BE2C (cell line): ENCODE measurements at regions not wholly inside any gene's neighbourhood (a gene's known extent, or its start where the extent isn't known, plus 50 kb on each side); places are given as distances from the start of the nearest gene placed in this dataset.

Source experiments
- DNase-seq: peaks from one replicate; pipeline ENCODE4 v3.0.0-alpha.2; 2020
- H3K27me3 ChIP-seq: fragments of 250-450 bp; sonication (Bioruptor Pico); 2 replicates; pipeline ENCODE4 v1.5.1; 2020; ENCODE audit warnings: mild to moderate bottlenecking
- H3K36me3 ChIP-seq: fragments of 250-450 bp; sonication (Bioruptor Pico); 2 replicates; pipeline ENCODE4 v1.5.1; 2020; ENCODE audit warnings: mild to moderate bottlenecking
- H3K4me1 ChIP-seq: fragments of 250-450 bp; sonication (Bioruptor Pico); 2 replicates; pipeline ENCODE4 v1.5.1; 2020
- H3K4me3 ChIP-seq: 2 replicates; pipeline ENCODE4 v1.5.1; 2011; ENCODE audit warnings: low read depth, low read length
- H3K9me3 ChIP-seq: fragments of 250-450 bp; sonication (Bioruptor Pico); 2 replicates; pipeline ENCODE4 v1.5.1; 2020
- TF ChIP-seq, protein P1 (sequence below): IDR thresholded peaks from 2 replicates; pipeline ENCODE4 v1.5.1; 2012; ENCODE audit warnings: mild to moderate bottlenecking, low read depth, low read length

DNA sequence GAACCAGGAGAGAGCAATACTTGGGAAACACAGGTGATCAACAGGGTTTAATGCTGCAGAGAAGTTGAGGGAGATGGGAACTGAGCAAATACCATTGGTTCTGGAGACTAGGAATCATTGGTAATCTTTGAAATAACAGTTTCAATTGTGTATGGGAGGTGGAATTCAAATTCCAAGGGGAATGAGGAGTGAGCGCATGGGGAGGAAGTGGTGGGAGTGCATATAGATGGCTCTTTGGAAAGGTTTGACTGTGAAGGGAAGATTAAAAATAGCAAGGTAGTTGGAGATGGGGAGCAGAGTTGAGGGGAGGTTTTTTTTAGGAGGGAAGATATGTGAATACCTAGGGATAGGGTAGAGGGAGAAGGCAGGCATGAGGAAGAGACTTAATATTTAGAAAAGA lies 51.1 kb upstream of the ROPN1 start:
- TF ChIP-seq, protein P1, sequence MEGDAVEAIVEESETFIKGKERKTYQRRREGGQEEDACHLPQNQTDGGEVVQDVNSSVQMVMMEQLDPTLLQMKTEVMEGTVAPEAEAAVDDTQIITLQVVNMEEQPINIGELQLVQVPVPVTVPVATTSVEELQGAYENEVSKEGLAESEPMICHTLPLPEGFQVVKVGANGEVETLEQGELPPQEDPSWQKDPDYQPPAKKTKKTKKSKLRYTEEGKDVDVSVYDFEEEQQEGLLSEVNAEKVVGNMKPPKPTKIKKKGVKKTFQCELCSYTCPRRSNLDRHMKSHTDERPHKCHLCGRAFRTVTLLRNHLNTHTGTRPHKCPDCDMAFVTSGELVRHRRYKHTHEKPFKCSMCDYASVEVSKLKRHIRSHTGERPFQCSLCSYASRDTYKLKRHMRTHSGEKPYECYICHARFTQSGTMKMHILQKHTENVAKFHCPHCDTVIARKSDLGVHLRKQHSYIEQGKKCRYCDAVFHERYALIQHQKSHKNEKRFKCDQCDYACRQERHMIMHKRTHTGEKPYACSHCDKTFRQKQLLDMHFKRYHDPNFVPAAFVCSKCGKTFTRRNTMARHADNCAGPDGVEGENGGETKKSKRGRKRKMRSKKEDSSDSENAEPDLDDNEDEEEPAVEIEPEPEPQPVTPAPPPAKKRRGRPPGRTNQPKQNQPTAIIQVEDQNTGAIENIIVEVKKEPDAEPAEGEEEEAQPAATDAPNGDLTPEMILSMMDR = no peak
- no peaks in the 10 kb centered on the region for H3K27me3 ChIP-seq
- H3K4me1 ChIP-seq = peaks cover 29% of the 10 kb centered on the region
- DNase-seq = no peak
- H3K9me3 ChIP-seq = no peaks in the 10 kb centered on the region
- no peaks in the 10 kb centered on the region for H3K36me3 ChIP-seq
- no peak overlapping the region for H3K4me3 ChIP-seq

DNA sequence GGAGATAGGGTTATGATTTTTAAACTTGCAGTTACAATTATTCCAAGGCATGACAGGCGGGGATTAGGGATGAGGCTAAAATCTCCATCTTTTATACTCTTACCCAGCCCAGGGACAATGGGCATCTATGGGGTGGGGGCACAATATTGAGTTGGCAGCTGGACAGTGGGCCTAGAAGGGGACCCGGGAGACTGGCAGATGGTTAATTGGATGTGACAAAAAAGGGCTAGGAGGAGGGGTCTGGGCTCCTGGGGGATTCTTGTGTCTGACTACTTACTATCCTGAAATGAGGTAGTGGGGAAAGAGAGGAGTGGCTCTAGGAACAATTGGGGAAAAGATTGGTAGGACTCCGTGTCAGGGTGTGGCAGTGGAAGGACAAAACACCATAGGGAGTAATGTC lies 53.0 kb upstream of the ROPN1 start:
- H3K4me3 ChIP-seq = no peak overlapping the region
- H3K27me3 ChIP-seq = no peaks in the 10 kb centered on the region
- H3K36me3 ChIP-seq = no peaks in the 10 kb centered on the region
- no peaks in the 10 kb centered on the region for H3K9me3 ChIP-seq
- peaks cover 29% of the 10 kb centered on the region for H3K4me1 ChIP-seq
- TF ChIP-seq, protein P1 = no peak
- no peak for DNase-seq

GRCh38 chr3:124048967-124049798 lies 57.3 kb upstream of the ROPN1 start:
- TF ChIP-seq, protein P1 = no peak
- Histone ChIP-seq H3K9me3 (no peaks in the 10 kb centered on the region), H3K4me1 (no peaks in the 10 kb centered on the region; the same call in 1 of the 2 replicates), H3K36me3 (no peaks in the 10 kb centered on the region), H3K4me3 (no peak overlapping the region), H3K27me3 (no peaks in the 10 kb centered on the region)
- DNase-seq = no peak

GRCh38 chr3:124051636-124052035 lies 59.7 kb upstream of the ROPN1 start:
- no peaks in the 10 kb centered on the region for H3K9me3 ChIP-seq
- no peaks in the 10 kb centered on the region for H3K36me3 ChIP-seq
- no peak for DNase-seq
- H3K4me1 ChIP-seq = peaks cover 20% of the 10 kb centered on the region
- no peaks in the 10 kb centered on the region for H3K27me3 ChIP-seq
- no peak overlapping the region for H3K4me3 ChIP-seq
- TF ChIP-seq, protein P1 = no peak

GRCh38 chr3:124053871-124054270 lies 61.9 kb upstream of the ROPN1 start:
- TF ChIP-seq, protein P1 = no peak
- no peaks in the 10 kb centered on the region for H3K9me3 ChIP-seq
- no peaks in the 10 kb centered on the region for H3K27me3 ChIP-seq
- DNase-seq = no peak
- H3K4me3 ChIP-seq = no peak overlapping the region
- peaks cover 26% of the 10 kb centered on the region for H3K4me1 ChIP-seq
- H3K36me3 ChIP-seq = no peaks in the 10 kb centered on the region

- H3K9me3 ChIP-seq = no peaks in the 10 kb centered on the region
- H3K4me1 ChIP-seq = peaks cover 34% of the 10 kb centered on the region
- no peak overlapping the region for H3K4me3 ChIP-seq
- TF ChIP-seq, protein P1 = no peak
- no peaks in the 10 kb centered on the region for H3K36me3 ChIP-seq
- H3K27me3 ChIP-seq = no peaks in the 10 kb centered on the region
- no peak for DNase-seq
Measured at GRCh38 chr3:124056846-124057245, 64.9 kb upstream of the ROPN1 start.
